Nephron (organoid): ENCODE measurements at regions not wholly inside any gene's neighbourhood (a gene's known extent, or its start where the extent isn't known, plus 50 kb on each side); places are given as distances from the start of the nearest gene placed in this dataset.

ENCODE experiments used
- H3K27ac Mint-ChIP-seq, 3 experiments: 2 replicates each; pipeline ENCODE4 v1.8.0; 2020; ENCODE audit warnings: mixed read lengths in 3 of 3, mild to moderate bottlenecking in 2 of 3, moderate library complexity in 1 of 3
- H3K27me3 Mint-ChIP-seq: 2 replicates; pipeline ENCODE4 v1.8.0; 2021; ENCODE audit warnings: low read depth, mild to moderate bottlenecking, moderate library complexity, mixed read lengths
- H3K36me3 Mint-ChIP-seq: 2 replicates; pipeline ENCODE4 v1.8.0; 2020; ENCODE audit warnings: low read depth, mixed read lengths
- H3K4me1 Mint-ChIP-seq: 2 replicates; pipeline ENCODE4 v1.8.0; 2020; ENCODE audit warnings: mixed read lengths
- H3K4me3 Mint-ChIP-seq, 3 experiments: 2 replicates each; pipeline ENCODE4 v1.8.0; 2020; ENCODE audit warnings: mild to moderate bottlenecking in 3 of 3, mixed read lengths in 3 of 3, moderate library complexity in 2 of 3
- H3K9me3 Mint-ChIP-seq: 2 replicates; pipeline ENCODE4 v1.8.0; 2020; ENCODE audit warnings: mixed read lengths
- CTCF ChIP-seq, 3 experiments: fragments of 200-600 bp; sonication (generic); IDR thresholded peaks; one replicate each; pipeline ENCODE4 v1.5.0; 2021; ENCODE audit warnings: antibody characterized with exemption in 3 of 3; ENCODE audit not compliant: unreplicated experiment in 3 of 3

GRCh38 chr1:96520579-96520947 is 201.0 kb upstream of the PTBP2 start:
- H3K4me1 Mint-ChIP-seq: peaks cover 29% of the 10 kb centered on the region
- peak overlapping the region; percentile 2 to 26 (median 5) for H3K4me3 Mint-ChIP-seq
- H3K27me3 Mint-ChIP-seq: peaks cover 3% of the 10 kb centered on the region
- H3K27ac Mint-ChIP-seq: peak overlapping the region; percentile 65 to 75 (median 74)
- H3K36me3 Mint-ChIP-seq: no peaks in the 10 kb centered on the region
- no peaks in the 10 kb centered on the region for H3K9me3 Mint-ChIP-seq
- no peak for TF ChIP-seq CTCF (IDR thresholded peaks at IDR 0.05; ENCODE audit: unreplicated experiment in 3 of 3)

- Mint-ChIP-seq H3K27ac (peak overlapping the region; percentile 65 to 75 (median 74)), H3K4me3 (no peak overlapping the region), H3K4me1 (peaks cover 33% of the 10 kb centered on the region), H3K9me3 (no peaks in the 10 kb centered on the region), H3K27me3 (peaks cover 3% of the 10 kb centered on the region), H3K36me3 (no peaks in the 10 kb centered on the region)
- TF ChIP-seq CTCF (IDR thresholded peaks at IDR 0.05; ENCODE audit: unreplicated experiment in 3 of 3): no peak
Measured at GRCh38 chr1:96521010-96521409, 200.6 kb upstream of the PTBP2 start.

GRCh38 chr1:96521994-96522760 is 199.4 kb upstream of the PTBP2 start:
- peaks cover 2% of the 10 kb centered on the region for H3K9me3 Mint-ChIP-seq
- no peak for TF ChIP-seq CTCF (IDR thresholded peaks at IDR 0.05; ENCODE audit: unreplicated experiment in 3 of 3)
- H3K36me3 Mint-ChIP-seq: peaks cover 3% of the 10 kb centered on the region
- peaks cover 3% of the 10 kb centered on the region for H3K27me3 Mint-ChIP-seq
- H3K4me1 Mint-ChIP-seq: peaks cover 45% of the 10 kb centered on the region
- H3K27ac Mint-ChIP-seq: no peak overlapping the region
- no peak overlapping the region for H3K4me3 Mint-ChIP-seq

GRCh38 chr1:96522927-96523326 is 198.7 kb upstream of the PTBP2 start:
- no peak overlapping the region for H3K4me3 Mint-ChIP-seq
- peaks cover 46% of the 10 kb centered on the region for H3K4me1 Mint-ChIP-seq
- H3K27me3 Mint-ChIP-seq: peaks cover 3% of the 10 kb centered on the region
- peaks cover 3% of the 10 kb centered on the region for H3K9me3 Mint-ChIP-seq
- H3K36me3 Mint-ChIP-seq: peaks cover 4% of the 10 kb centered on the region
- H3K27ac Mint-ChIP-seq: no peak overlapping the region
- TF ChIP-seq CTCF (IDR thresholded peaks at IDR 0.05; ENCODE audit: unreplicated experiment in 3 of 3): no peak

- H3K4me3 Mint-ChIP-seq: no peak overlapping the region
- peaks cover 10% of the 10 kb centered on the region for H3K36me3 Mint-ChIP-seq
- peaks cover 46% of the 10 kb centered on the region for H3K4me1 Mint-ChIP-seq
- peaks cover 12% of the 10 kb centered on the region for H3K9me3 Mint-ChIP-seq
- H3K27ac Mint-ChIP-seq: no peak overlapping the region
- peaks cover 3% of the 10 kb centered on the region for H3K27me3 Mint-ChIP-seq
- TF ChIP-seq CTCF (IDR thresholded peaks at IDR 0.05; ENCODE audit: unreplicated experiment in 3 of 3): no peak
Measured at GRCh38 chr1:96524100-96524499, 197.5 kb upstream of the PTBP2 start.
